Erythroblast (primary cell): ENCODE measurements at regions not wholly inside any gene's neighbourhood (a gene's known extent, or its start where the extent isn't known, plus 50 kb on each side); places are given as distances from the start of the nearest gene placed in this dataset.

Source experiments
- GATA1 ChIP-seq: IDR thresholded peaks from 2 replicates; pipeline ENCODE4 v1.6.1; 2011; ENCODE audit warnings: low read depth, mild to moderate bottlenecking, control low read depth, low read length, moderate library complexity
- POLR2A ChIP-seq: IDR thresholded peaks from 2 replicates; pipeline ENCODE4 v1.6.1; 2011; ENCODE audit warnings: mild to moderate bottlenecking, low read length

DNA sequence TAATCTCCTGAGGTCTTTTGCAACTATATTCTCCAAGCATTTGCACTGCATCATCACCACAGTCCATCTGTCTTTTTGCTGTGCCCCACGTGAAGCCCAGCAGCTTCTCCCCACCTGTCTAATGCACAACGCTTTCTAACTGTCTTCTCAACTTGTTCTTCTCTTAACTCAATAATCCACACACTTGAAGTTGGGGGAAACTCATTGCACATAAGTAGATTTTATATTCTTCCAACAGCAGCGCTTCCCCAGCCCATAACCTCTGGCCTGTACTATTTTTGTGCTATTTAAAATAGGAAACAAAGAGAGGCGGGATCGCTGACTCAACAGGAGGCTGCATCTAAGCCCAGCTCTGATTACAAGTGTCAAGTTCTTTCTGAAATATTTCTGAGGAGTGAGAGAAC, 226.7 kb downstream of the GXYLT1 start:
- TF ChIP-seq POLR2A (no peak), GATA1 (no peak)
